ENCODE measurements at regions not wholly inside any gene's neighbourhood (a gene's known extent, or its start where the extent isn't known, plus 50 kb on each side); places are given as distances from the start of the nearest gene placed in this dataset.

DNA sequence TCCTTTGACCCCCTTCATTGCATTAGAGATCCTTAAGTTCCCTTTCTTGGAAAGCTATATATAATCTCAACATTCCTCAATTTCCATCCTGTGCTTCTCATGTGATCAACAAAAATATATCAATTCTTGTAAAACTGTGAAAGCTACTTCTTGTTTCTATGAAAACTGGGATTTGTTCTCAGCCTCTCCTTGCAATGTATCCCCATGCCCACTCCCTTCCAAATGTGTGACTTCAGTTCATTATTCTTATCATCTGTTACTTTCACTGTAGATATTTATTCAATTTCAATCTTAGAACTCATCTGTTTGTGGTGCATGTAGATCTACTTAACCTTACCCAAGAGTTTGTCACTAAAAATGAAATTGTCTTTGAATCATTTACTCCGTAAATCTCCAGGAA, 260.6 kb downstream of the HIVEP2 start:
- H3K4me3 ChIP-seq = no peak overlapping the region
- WGBS, 2 donors = 36 to 93% methylated on average over 1 of the region's 1 CpG
- DNase-seq = no peak
- intact Hi-C loops (cut with DNase I) = no loop called here
- H3K4me1 ChIP-seq = peaks cover 0 to 36% (median 0%) of the 10 kb centered on the region in 3 donors
- TF ChIP-seq, protein P1, sequence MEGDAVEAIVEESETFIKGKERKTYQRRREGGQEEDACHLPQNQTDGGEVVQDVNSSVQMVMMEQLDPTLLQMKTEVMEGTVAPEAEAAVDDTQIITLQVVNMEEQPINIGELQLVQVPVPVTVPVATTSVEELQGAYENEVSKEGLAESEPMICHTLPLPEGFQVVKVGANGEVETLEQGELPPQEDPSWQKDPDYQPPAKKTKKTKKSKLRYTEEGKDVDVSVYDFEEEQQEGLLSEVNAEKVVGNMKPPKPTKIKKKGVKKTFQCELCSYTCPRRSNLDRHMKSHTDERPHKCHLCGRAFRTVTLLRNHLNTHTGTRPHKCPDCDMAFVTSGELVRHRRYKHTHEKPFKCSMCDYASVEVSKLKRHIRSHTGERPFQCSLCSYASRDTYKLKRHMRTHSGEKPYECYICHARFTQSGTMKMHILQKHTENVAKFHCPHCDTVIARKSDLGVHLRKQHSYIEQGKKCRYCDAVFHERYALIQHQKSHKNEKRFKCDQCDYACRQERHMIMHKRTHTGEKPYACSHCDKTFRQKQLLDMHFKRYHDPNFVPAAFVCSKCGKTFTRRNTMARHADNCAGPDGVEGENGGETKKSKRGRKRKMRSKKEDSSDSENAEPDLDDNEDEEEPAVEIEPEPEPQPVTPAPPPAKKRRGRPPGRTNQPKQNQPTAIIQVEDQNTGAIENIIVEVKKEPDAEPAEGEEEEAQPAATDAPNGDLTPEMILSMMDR (IDR thresholded peaks at IDR 0.05) = no peak
- no peak for TF ChIP-seq POLR2A (IDR thresholded peaks at IDR 0.05)
- no peak overlapping the region for H3K27ac ChIP-seq
- H3K9me3 ChIP-seq = no peaks in the 10 kb centered on the region
- H3K27me3 ChIP-seq = no peaks in the 10 kb centered on the region
- no peaks in the 10 kb centered on the region for H3K36me3 ChIP-seq

DNA sequence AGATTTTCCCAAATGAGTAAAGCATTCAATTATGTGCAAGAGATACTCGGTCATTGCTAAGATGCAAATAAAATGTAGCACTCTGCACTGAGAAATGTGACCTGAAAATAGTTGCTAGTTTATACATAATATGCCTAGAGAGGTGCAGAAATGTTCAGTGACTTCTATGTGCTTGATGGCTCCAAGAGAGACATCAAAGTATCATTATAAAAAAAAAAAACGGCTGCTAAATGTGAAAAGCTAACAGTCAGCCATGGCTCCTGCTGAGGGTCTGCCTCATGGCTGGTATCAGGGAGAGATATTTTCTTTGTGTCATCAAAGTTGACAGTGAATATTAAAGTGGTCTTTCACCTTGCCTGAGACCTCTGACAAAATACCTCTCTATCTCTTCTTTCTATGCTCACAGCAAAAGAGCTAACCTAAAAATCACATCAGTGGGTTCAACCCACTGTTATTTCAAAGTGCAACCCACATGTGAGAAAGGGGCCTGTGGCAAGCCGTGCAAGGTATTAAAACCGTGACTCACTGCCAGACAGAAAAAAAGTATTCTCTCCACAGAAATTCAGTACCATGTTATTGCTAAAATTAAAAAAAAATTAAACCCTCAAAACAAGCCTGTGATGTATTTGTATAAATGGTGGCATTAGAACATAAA, 259.0 kb downstream of the HIVEP2 start:
- Histone ChIP-seq H3K27ac (no peak overlapping the region), H3K9me3 (no peaks in the 10 kb centered on the region), H3K4me1 (peaks cover 0 to 25% (median 0%) of the 10 kb centered on the region in 3 donors), H3K27me3 (no peaks in the 10 kb centered on the region), H3K4me3 (no peak overlapping the region), H3K36me3 (no peaks in the 10 kb centered on the region)
- no peak for TF ChIP-seq POLR2A (IDR thresholded peaks at IDR 0.05)
- TF ChIP-seq, protein P1 (IDR thresholded peaks at IDR 0.05) = no peak
- no peak for DNase-seq
- WGBS, 2 donors = 61 to 69% methylated on average over 4 of the region's 4 CpGs
- intact Hi-C loops (cut with DNase I) = no loop called here

DNA sequence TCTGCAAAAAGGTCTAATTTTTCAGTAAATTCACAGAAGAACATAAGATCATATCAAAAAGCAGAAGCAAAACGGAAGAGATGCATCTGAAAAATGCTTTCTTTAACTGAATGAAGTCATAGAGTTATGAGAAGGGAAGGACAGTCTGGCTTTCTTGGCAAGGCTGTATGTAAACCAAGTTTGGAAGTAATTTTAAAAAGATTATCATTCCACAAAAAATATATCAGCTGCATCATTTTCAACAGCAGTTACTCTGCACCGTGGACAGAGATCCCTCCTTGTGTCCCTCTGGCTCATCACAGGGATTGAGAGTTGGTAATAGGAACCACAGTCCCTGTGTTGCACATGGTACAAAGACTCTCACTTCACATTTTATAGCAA, 258.5 kb downstream of the HIVEP2 start:
- H3K9me3 ChIP-seq = no peaks in the 10 kb centered on the region
- WGBS, 2 donors = 59 to 75% methylated on average over 2 of the region's 2 CpGs
- peaks cover 0 to 25% (median 0%) of the 10 kb centered on the region in 3 donors for H3K4me1 ChIP-seq
- intact Hi-C loops (cut with DNase I) = no loop called here
- no peak for TF ChIP-seq POLR2A (IDR thresholded peaks at IDR 0.05)
- TF ChIP-seq, protein P1 (IDR thresholded peaks at IDR 0.05) = no peak
- no peak overlapping the region for H3K4me3 ChIP-seq
- H3K27ac ChIP-seq = no peak overlapping the region
- DNase-seq = no peak
- no peaks in the 10 kb centered on the region for H3K27me3 ChIP-seq
- H3K36me3 ChIP-seq = no peaks in the 10 kb centered on the region

DNA sequence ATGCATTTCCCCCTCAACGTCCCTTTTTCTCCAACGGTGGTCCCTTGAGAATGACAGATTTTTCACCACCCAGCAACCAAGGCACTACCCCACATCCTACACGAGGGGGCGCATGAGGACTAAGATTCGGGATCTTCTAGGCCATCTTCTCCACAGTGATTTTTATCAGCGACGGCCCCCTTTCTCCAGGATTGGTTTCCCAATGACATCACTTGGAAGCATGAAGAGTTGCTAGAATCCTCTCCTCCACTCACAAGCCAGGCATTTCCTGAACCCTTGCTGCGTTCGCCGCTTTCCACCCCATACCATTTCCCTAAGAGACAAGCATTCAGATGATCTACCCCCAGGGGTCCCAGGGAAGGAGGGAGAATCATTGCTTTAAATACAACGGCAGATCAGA, 252.0 kb downstream of the HIVEP2 start:
- intact Hi-C loops (cut with DNase I) = loop anchor here (10.0 kb wide), 2 partner anchors 332 to 732 kb away; no protein-coding TSS in a partner anchor
- DNase-seq = no peak
- Histone ChIP-seq H3K27me3 (no peaks in the 10 kb centered on the region), H3K4me1 (peaks cover 0 to 34% (median 8%) of the 10 kb centered on the region in 3 donors), H3K36me3 (no peaks in the 10 kb centered on the region), H3K4me3 (no peak overlapping the region), H3K9me3 (no peaks in the 10 kb centered on the region), H3K27ac (peak overlapping the region in 2 of 4 donors; percentile 16 to 27)
- no peak for TF ChIP-seq POLR2A (IDR thresholded peaks at IDR 0.05)
- TF ChIP-seq, protein P1 (IDR thresholded peaks at IDR 0.05) = peak; percentile 90 to 96 (median 93)
- 25 to 31% methylated on average over 11 of the region's 11 CpGs for WGBS, 2 donors

DNA sequence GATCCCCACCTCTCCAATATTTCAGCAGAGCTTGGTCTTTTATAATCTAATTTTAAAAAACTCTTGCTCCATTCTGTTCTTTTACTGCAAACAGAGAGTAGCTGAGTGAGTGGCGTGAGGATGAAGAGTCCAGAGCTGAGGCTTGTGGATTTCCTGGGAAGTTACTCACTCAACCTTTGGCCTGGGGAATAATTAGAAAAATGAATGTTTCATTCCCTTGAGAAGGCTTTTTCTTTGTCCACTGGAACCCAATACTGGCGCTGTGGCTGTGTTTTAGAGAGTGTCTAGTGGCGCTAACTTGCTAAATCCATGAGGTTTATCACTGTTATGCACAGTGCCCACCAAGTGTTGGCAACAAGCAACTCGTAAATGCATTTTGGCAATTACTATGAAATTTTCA, 251.5 kb downstream of the HIVEP2 start:
- H3K36me3 ChIP-seq = no peaks in the 10 kb centered on the region
- no peak overlapping the region for H3K4me3 ChIP-seq
- 74 to 77% methylated on average over 4 of the region's 4 CpGs for WGBS, 2 donors
- no peaks in the 10 kb centered on the region for H3K9me3 ChIP-seq
- H3K27me3 ChIP-seq = no peaks in the 10 kb centered on the region
- peak overlapping the region in 2 of 4 donors; percentile 16 to 27 for H3K27ac ChIP-seq
- intact Hi-C loops (cut with DNase I) = loop anchor here (10.0 kb wide), 2 partner anchors 331 to 731 kb away; no protein-coding TSS in a partner anchor
- no peak for DNase-seq
- TF ChIP-seq POLR2A (IDR thresholded peaks at IDR 0.05) = no peak
- TF ChIP-seq, protein P1 (IDR thresholded peaks at IDR 0.05) = no peak
- H3K4me1 ChIP-seq = peaks cover 0 to 34% (median 8%) of the 10 kb centered on the region in 3 donors

Measured in esophagus squamous epithelium (tissue), 5 donors.